PC-9 (cell line): ENCODE measurements at regions not wholly inside any gene's neighbourhood (a gene's known extent, or its start where the extent isn't known, plus 50 kb on each side); places are given as distances from the start of the nearest gene placed in this dataset.

ENCODE experiments used
- BruUV-seq: library from RNA; stranded (reverse); fragments of 400-500 nt; replicated peaks from 2 replicates; lab custom pipeline; 2021; lab: Mats Ljungman, UMichigan
- CTCF ChIA-PET: fragments of 300-600 bp; sonication (Branson Sonifier 250); formaldehyde crosslinking; loops from one replicate; lab custom pipeline; 2022; ENCODE audit warnings: antibody characterized with exemption; lab: Charles Lee
- POLR2A ChIA-PET: fragments of 300-600 bp; sonication (Branson Sonifier 250); formaldehyde crosslinking; loops from one replicate; lab custom pipeline; 2022; ENCODE audit warnings: antibody characterized with exemption; ENCODE audit not compliant: unreplicated experiment; lab: Charles Lee
- DNase-seq, 2 experiments: peaks; one replicate each; pipeline versions ENCODE4 v3.0.0 to v3.0.0-alpha.2; 2015 to 2022; ENCODE audit warnings: mixed read lengths in 1 of 2
- H2AFZ ChIP-seq: fragments of 200-600 bp; sonication (generic); 2 replicates; pipeline ENCODE4 v1.8.1; 2017; ENCODE audit warnings: antibody characterized with exemption
- H3F3A ChIP-seq: fragments of 200-600 bp; sonication (generic); 2 replicates; pipeline ENCODE4 v1.8.1; 2017; ENCODE audit warnings: antibody characterized with exemption, mild to moderate bottlenecking, low read depth; ENCODE audit not compliant: insufficient read depth
- H3K27ac ChIP-seq: fragments of 200-600 bp; sonication (generic); 2 replicates; pipeline ENCODE4 v1.6.1; 2016; ENCODE audit warnings: mixed run types
- H3K27me3 ChIP-seq: fragments of 200-600 bp; sonication (generic); 2 replicates; pipeline ENCODE4 v1.6.1; 2016; ENCODE audit warnings: low read depth, mixed run types; ENCODE audit not compliant: insufficient read depth
- H3K36me3 ChIP-seq: fragments of 200-600 bp; sonication (generic); 2 replicates; pipeline ENCODE4 v1.6.1; 2016; ENCODE audit warnings: low read depth, mixed run types
- H3K4me1 ChIP-seq: fragments of 200-600 bp; sonication (generic); replicated peaks from 2 replicates; pipeline ENCODE4 v1.6.1; 2016; ENCODE audit warnings: mixed run types; ENCODE audit not compliant: insufficient read depth
- H3K4me2 ChIP-seq: fragments of 200-600 bp; sonication (generic); 2 replicates; pipeline ENCODE4 v1.6.1; 2017; ENCODE audit warnings: mixed run types
- H3K4me3 ChIP-seq: fragments of 200-600 bp; sonication (generic); 2 replicates; pipeline ENCODE4 v1.6.1; 2016; ENCODE audit warnings: mixed run types
- H3K79me2 ChIP-seq: fragments of 200-600 bp; sonication (generic); 2 replicates; pipeline ENCODE4 v1.6.1; 2017; ENCODE audit warnings: low read depth, mixed run types
- H3K9me2 ChIP-seq: fragments of 200-600 bp; sonication (generic); 2 replicates; pipeline ENCODE4 v1.8.1; 2017; ENCODE audit warnings: mild to moderate bottlenecking; ENCODE audit not compliant: insufficient read depth
- H3K9me3 ChIP-seq: fragments of 200-600 bp; sonication (generic); 2 replicates; pipeline ENCODE4 v1.8.1; 2016; ENCODE audit warnings: low read depth; ENCODE audit not compliant: insufficient read depth
- H4K20me1 ChIP-seq: fragments of 200-600 bp; sonication (generic); 2 replicates; pipeline ENCODE4 v1.8.1; 2017; ENCODE audit not compliant: insufficient read depth
- EZH2 ChIP-seq: fragments of 200-600 bp; sonication (generic); IDR thresholded peaks from 2 replicates; pipeline ENCODE4 v1.8.0; 2017; ENCODE audit warnings: antibody characterized with exemption, low read depth
- intact Hi-C: fragments of 100-400 bp; cut with micrococcal nuclease; formaldehyde crosslinking; loops from one replicate; pipeline ENCODE4 v1.10.0; 2022; ENCODE audit not compliant: unreplicated experiment
- TF ChIP-seq, protein P1 (sequence below): fragments of 200-600 bp; sonication (generic); conservative IDR thresholded peaks from 2 replicates; pipeline ENCODE4 v1.6.1; 2017; ENCODE audit warnings: mixed run types, antibody characterized with exemption, mild to moderate bottlenecking, moderate library complexity

DNA sequence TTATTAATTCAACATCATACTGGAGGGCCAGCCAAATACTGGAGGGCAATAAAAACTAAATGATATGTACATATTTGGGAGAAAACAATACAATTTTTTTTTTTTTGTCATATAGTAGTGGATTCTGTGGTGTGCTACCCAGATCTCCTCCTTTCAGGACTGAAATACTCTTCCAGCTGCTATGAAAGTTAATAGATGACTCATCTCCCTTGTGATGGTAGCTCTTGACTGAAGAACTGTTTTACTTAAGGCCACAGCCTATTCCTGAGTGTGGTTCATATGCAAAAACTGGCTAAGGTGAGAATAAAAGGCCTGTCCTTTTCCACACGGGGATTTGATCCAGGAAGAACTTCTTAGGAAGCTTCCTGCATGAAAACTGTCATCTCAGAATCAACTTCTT is 307.9 kb downstream of the HLX start:
- TF ChIP-seq EZH2 = no peak
- TF ChIP-seq, protein P1, sequence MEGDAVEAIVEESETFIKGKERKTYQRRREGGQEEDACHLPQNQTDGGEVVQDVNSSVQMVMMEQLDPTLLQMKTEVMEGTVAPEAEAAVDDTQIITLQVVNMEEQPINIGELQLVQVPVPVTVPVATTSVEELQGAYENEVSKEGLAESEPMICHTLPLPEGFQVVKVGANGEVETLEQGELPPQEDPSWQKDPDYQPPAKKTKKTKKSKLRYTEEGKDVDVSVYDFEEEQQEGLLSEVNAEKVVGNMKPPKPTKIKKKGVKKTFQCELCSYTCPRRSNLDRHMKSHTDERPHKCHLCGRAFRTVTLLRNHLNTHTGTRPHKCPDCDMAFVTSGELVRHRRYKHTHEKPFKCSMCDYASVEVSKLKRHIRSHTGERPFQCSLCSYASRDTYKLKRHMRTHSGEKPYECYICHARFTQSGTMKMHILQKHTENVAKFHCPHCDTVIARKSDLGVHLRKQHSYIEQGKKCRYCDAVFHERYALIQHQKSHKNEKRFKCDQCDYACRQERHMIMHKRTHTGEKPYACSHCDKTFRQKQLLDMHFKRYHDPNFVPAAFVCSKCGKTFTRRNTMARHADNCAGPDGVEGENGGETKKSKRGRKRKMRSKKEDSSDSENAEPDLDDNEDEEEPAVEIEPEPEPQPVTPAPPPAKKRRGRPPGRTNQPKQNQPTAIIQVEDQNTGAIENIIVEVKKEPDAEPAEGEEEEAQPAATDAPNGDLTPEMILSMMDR = no peak
- Histone ChIP-seq H3K4me2 (no peak overlapping the region), H2AFZ (no peak overlapping the region), H3K4me3 (no peak overlapping the region), H3K27me3 (no peaks in the 10 kb centered on the region), H4K20me1 (no peaks in the 10 kb centered on the region), H3K9me3 (no peaks in the 10 kb centered on the region), H3K9me2 (no peaks in the 10 kb centered on the region), H3K79me2 (no peaks in the 10 kb centered on the region), H3K36me3 (no peaks in the 10 kb centered on the region), H3K4me1 (peaks cover 6% of the 10 kb centered on the region), H3F3A (no peaks in the 10 kb centered on the region), H3K27ac (no peak overlapping the region)
- ChIA-PET POLR2A (no interaction called here), CTCF (no interaction called here)
- DNase-seq = no peak
- intact Hi-C loops = no loop called here
- no TSS peak for BruUV-seq

GRCh38 chr1:221188458-221188857 is 309.2 kb downstream of the HLX start:
- Histone ChIP-seq H3K36me3 (no peaks in the 10 kb centered on the region), H3K79me2 (no peaks in the 10 kb centered on the region), H3K4me3 (no peak overlapping the region), H4K20me1 (no peaks in the 10 kb centered on the region), H3F3A (no peaks in the 10 kb centered on the region), H3K27me3 (no peaks in the 10 kb centered on the region), H2AFZ (no peak overlapping the region), H3K27ac (no peak overlapping the region), H3K4me1 (peaks cover 6% of the 10 kb centered on the region), H3K9me2 (no peaks in the 10 kb centered on the region), H3K9me3 (no peaks in the 10 kb centered on the region), H3K4me2 (no peak overlapping the region)
- intact Hi-C loops = no loop called here
- BruUV-seq = no TSS peak
- ChIA-PET CTCF (no interaction called here), POLR2A (no interaction called here)
- TF ChIP-seq, protein P1 = no peak
- TF ChIP-seq EZH2 = no peak
- no peak for DNase-seq

- CTCF ChIA-PET = no interaction called here
These were observed 311.0 kb downstream of the HLX start for GRCh38 chr1:221190249-221190648.

More at GRCh38 chr1:221190249-221190648, 311.0 kb downstream of the HLX start:
- intact Hi-C loops = no loop called here
- no peaks in the 10 kb centered on the region for H4K20me1 ChIP-seq
- no peaks in the 10 kb centered on the region for H3K79me2 ChIP-seq
- no peak overlapping the region for H3K27ac ChIP-seq
- no peaks in the 10 kb centered on the region for H3K27me3 ChIP-seq
- DNase-seq = no peak
- H3F3A ChIP-seq = no peaks in the 10 kb centered on the region
- 0 out of 2 replicates have a peak, but pooled peaks cover 2% of the 10 kb centered on the region for H3K9me3 ChIP-seq
- H3K4me1 ChIP-seq = no peaks in the 10 kb centered on the region
- no peak overlapping the region for H3K4me3 ChIP-seq
- H3K4me2 ChIP-seq = no peak overlapping the region
- BruUV-seq = no TSS peak
- H2AFZ ChIP-seq = no peak overlapping the region
- POLR2A ChIA-PET = no interaction called here
- H3K9me2 ChIP-seq = no peaks in the 10 kb centered on the region
- no peaks in the 10 kb centered on the region for H3K36me3 ChIP-seq
- TF ChIP-seq, protein P1 = no peak
- TF ChIP-seq EZH2 = no peak
